B cell (primary cell): ENCODE measurements at regions not wholly inside any gene's neighbourhood (a gene's known extent, or its start where the extent isn't known, plus 50 kb on each side); places are given as distances from the start of the nearest gene placed in this dataset.

Experiments
- ATAC-seq: fragments of 200-7000 bp; cut with Tn5 transposase; one replicate; pipeline ENCODE4 v1.10.0; 2021; ENCODE audit warnings: low read depth, mild to moderate bottlenecking, moderate number of reproducible peaks, moderate library complexity
- CTCF ChIA-PET: fragments of 350-600 bp; sonication (Branson Sonifier 250); formaldehyde crosslinking; loops from one replicate; lab custom pipeline; 2021; ENCODE audit warnings: antibody characterized with exemption, inconsistent platforms; lab: Charles Lee
- POLR2A ChIA-PET: fragments of 350-600 bp; sonication (Branson Sonifier 250); formaldehyde crosslinking; loops from one replicate; lab custom pipeline; 2021; ENCODE audit warnings: antibody characterized with exemption; lab: Charles Lee
- DNase-seq: peaks from one replicate; pipeline ENCODE4 v3.0.0; 2013
- H2AFZ ChIP-seq: 2 replicates; pipeline ENCODE4 v1.6.1; 2012; ENCODE audit warnings: mild to moderate bottlenecking, low read depth, low read length; ENCODE audit not compliant: insufficient read depth, poor library complexity, severe bottlenecking
- H3K27ac ChIP-seq, 2 donors: 1 replicate in 1 of 2; 2 replicates in 1 of 2; pipeline ENCODE4 v1.5.1; 2012 to 2013; ENCODE audit warnings: low read length in 2 of 2, mild to moderate bottlenecking in 2 of 2, moderate library complexity in 1 of 2
- H3K27me3 ChIP-seq, 4 experiments: fragments of 200-600 bp in 1 of 4; sonication (generic) in 1 of 4; replicated peaks in 1 of 4; 1 replicate in 2 of 4; 2 replicates in 2 of 4; pipeline versions ENCODE4 v1.6.1 to v1.7.0; 2013 to 2016; ENCODE audit warnings: low read length in 3 of 4, mild to moderate bottlenecking in 2 of 4, mixed read lengths in 1 of 4, moderate library complexity in 1 of 4; ENCODE audit not compliant: insufficient read depth in 4 of 4, control insufficient read depth in 3 of 4; ENCODE audit errors: control extremely low read depth in 1 of 4
- H3K36me3 ChIP-seq, 2 experiments: replicated peaks in 1 of 2; 1 replicate in 1 of 2; 2 replicates in 1 of 2; pipeline versions ENCODE4 v1.6.1 to v1.7.1; 2013; ENCODE audit warnings: low read length in 1 of 2; ENCODE audit not compliant: insufficient read depth in 2 of 2, control insufficient read depth in 1 of 2; ENCODE audit errors: control extremely low read depth in 1 of 2, extremely low read depth in 1 of 2
- H3K4me1 ChIP-seq, 2 donors: fragments of 200-600 bp in 1 of 2; sonication (generic) in 1 of 2; 1 replicate in 1 of 2; 2 replicates in 1 of 2; pipeline versions ENCODE4 v1.5.1 to v1.6.1; 2013 to 2017; ENCODE audit warnings: low read length in 2 of 2; ENCODE audit not compliant: control insufficient read depth in 2 of 2, insufficient read depth in 2 of 2
- H3K4me2 ChIP-seq: replicated peaks from 2 replicates; pipeline ENCODE3; 2012; ENCODE audit warnings: mild to moderate bottlenecking, low read depth, low read length; ENCODE audit not compliant: poor library complexity, severe bottlenecking
- H3K4me3 ChIP-seq, 5 experiments: fragments of 200-600 bp in 1 of 5; sonication (generic) in 1 of 5; 1 replicate in 3 of 5; 2 replicates in 2 of 5; pipeline versions ENCODE4 v1.5.1 to v1.7.0; 2011 to 2016; ENCODE audit warnings: low read length in 4 of 5, mild to moderate bottlenecking in 4 of 5, low read depth in 2 of 5, control low read depth in 1 of 5, moderate library complexity in 1 of 5; ENCODE audit not compliant: insufficient read depth in 1 of 5; ENCODE audit errors: control extremely low read depth in 1 of 5, extremely low read depth in 1 of 5
- H3K79me2 ChIP-seq: fragments of 200-600 bp; sonication (generic); one replicate; pipeline ENCODE4 v1.6.0; 2016; ENCODE audit warnings: low read length; ENCODE audit not compliant: control insufficient read depth, insufficient read depth
- H3K9ac ChIP-seq: fragments of 200-600 bp; sonication (generic); 2 replicates; pipeline ENCODE4 v1.6.1; 2017; ENCODE audit warnings: mild to moderate bottlenecking, low read length, moderate library complexity
- H3K9me3 ChIP-seq, 3 donors: one replicate each; pipeline versions ENCODE4 v1.6.1 to v1.7.1; 2013; ENCODE audit warnings: low read length in 2 of 3; ENCODE audit not compliant: control insufficient read depth in 2 of 3, insufficient read depth in 1 of 3; ENCODE audit errors: control extremely low read depth in 1 of 3
- H4K20me1 ChIP-seq: 2 replicates; pipeline ENCODE4 v1.6.0; 2012; ENCODE audit warnings: mild to moderate bottlenecking, low read length; ENCODE audit not compliant: insufficient read depth, control insufficient read depth, poor library complexity, severe bottlenecking
- H3K27ac Mint-ChIP-seq: one replicate; pipeline ENCODE4 v1.8.0; 2021; ENCODE audit warnings: mixed read lengths
- H3K27me3 Mint-ChIP-seq: one replicate; pipeline ENCODE4 v1.8.0; 2021; ENCODE audit warnings: mixed read lengths
- H3K4me1 Mint-ChIP-seq: one replicate; pipeline ENCODE4 v1.8.0; 2021; ENCODE audit warnings: mixed read lengths
- H3K4me3 Mint-ChIP-seq: one replicate; pipeline ENCODE4 v1.8.0; 2021; ENCODE audit warnings: mixed read lengths
- H3K9me3 Mint-ChIP-seq: one replicate; pipeline ENCODE4 v1.8.0; 2022; ENCODE audit warnings: mixed read lengths; ENCODE audit not compliant: insufficient read depth
- CTCF ChIP-seq: fragments of 200-600 bp; IDR thresholded peaks from one replicate; pipeline ENCODE4 v1.8.0; 2022; ENCODE audit warnings: antibody characterized with exemption, mild to moderate bottlenecking
- EZH2 ChIP-seq: IDR thresholded peaks from 2 replicates; pipeline ENCODE4 v1.6.1; 2012; ENCODE audit warnings: borderline replicate concordance, low read depth, mild to moderate bottlenecking, moderate library complexity, low read length; ENCODE audit not compliant: insufficient read depth, poor library complexity, severe bottlenecking
- WGBS: methylation state at CpG from one replicate; pipeline ENCODE4 v1.1.5; 2013; ENCODE audit warnings: missing lambda C conversion rate; ENCODE audit not compliant: insufficient coverage; 5-methylcytosine and 5-hydroxymethylcytosine counted together
- intact Hi-C: fragments of 100-400 bp; cut with micrococcal nuclease; formaldehyde crosslinking; loops from one replicate; pipeline ENCODE4 v1.10.0; 2022

- no peak overlapping the region for H3K4me3 ChIP-seq
- H3K4me1 Mint-ChIP-seq: no peaks in the 10 kb centered on the region
- H2AFZ ChIP-seq: no peak overlapping the region
- H3K4me3 Mint-ChIP-seq: no peak overlapping the region
- no peaks in the 10 kb centered on the region for H3K9me3 Mint-ChIP-seq
- no peak overlapping the region for H3K27ac Mint-ChIP-seq
- no peaks in the 10 kb centered on the region for H3K27me3 Mint-ChIP-seq
- no CpG with 5 or more reads among the region's 6 CpGs for WGBS
- no peaks in the 10 kb centered on the region for H3K9me3 ChIP-seq
- no peak overlapping the region for H3K4me2 ChIP-seq
- no peak for ATAC-seq
- ChIA-PET CTCF (no interaction called here), POLR2A (no interaction called here)
- H3K4me1 ChIP-seq: no peaks in the 10 kb centered on the region
- intact Hi-C loops: no loop called here
- H4K20me1 ChIP-seq: no peaks in the 10 kb centered on the region
- H3K27me3 ChIP-seq: no peaks in the 10 kb centered on the region
- H3K36me3 ChIP-seq: no peaks in the 10 kb centered on the region
- no peak overlapping the region for H3K27ac ChIP-seq
- no peak for DNase-seq
- no peaks in the 10 kb centered on the region for H3K79me2 ChIP-seq
- TF ChIP-seq EZH2: no peak
- no peak for TF ChIP-seq CTCF
- H3K9ac ChIP-seq: no peak overlapping the region
These were observed 296.1 kb upstream of the SEMA3A start for GRCh38 chr7:84490661-84491060.

- no peak overlapping the region for H2AFZ ChIP-seq
These were observed 290.0 kb upstream of the SEMA3A start for GRCh38 chr7:84484502-84485079.

More at GRCh38 chr7:84484502-84485079, 290.0 kb upstream of the SEMA3A start:
- H3K27me3 Mint-ChIP-seq: no peaks in the 10 kb centered on the region
- no peaks in the 10 kb centered on the region for H3K36me3 ChIP-seq
- H3K27ac Mint-ChIP-seq: no peak overlapping the region
- ChIA-PET POLR2A (no interaction called here), CTCF (no interaction called here)
- no peak overlapping the region for H3K4me2 ChIP-seq
- no peak overlapping the region for H3K27ac ChIP-seq
- H3K4me1 Mint-ChIP-seq: no peaks in the 10 kb centered on the region
- H3K9me3 ChIP-seq: no peaks in the 10 kb centered on the region
- DNase-seq: no peak
- H3K9me3 Mint-ChIP-seq: no peaks in the 10 kb centered on the region
- no peaks in the 10 kb centered on the region for H4K20me1 ChIP-seq
- no CpG with 5 or more reads among the region's 3 CpGs for WGBS
- intact Hi-C loops: no loop called here
- H3K79me2 ChIP-seq: no peaks in the 10 kb centered on the region
- H3K9ac ChIP-seq: no peak overlapping the region
- H3K4me3 Mint-ChIP-seq: no peak overlapping the region
- H3K27me3 ChIP-seq: no peaks in the 10 kb centered on the region
- ATAC-seq: no peak
- H3K4me3 ChIP-seq: no peak overlapping the region
- TF ChIP-seq EZH2: no peak
- TF ChIP-seq CTCF: no peak
- H3K4me1 ChIP-seq: no peaks in the 10 kb centered on the region
